ENCODE measurements at regions not wholly inside any gene's neighbourhood (a gene's known extent, or its start where the extent isn't known, plus 50 kb on each side); places are given as distances from the start of the nearest gene placed in this dataset.

DNA sequence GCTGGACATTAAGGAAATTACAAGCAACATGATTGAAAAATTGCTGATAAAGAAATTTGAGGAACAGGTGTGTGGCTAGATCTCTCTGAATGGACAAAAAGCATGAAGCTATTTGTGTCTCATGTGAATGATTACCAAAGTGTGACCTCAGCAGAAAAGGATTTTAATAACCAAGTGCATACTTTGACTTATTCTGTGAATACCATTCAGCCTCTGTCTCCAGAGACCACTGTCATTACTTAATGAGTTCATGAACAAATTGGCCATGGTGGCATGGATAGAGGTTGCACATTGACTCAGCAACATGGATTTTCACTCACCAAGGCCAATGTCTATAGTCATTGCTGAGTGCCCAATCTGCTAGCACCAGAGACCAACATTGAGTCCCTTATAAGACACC lies 874.6 kb upstream of the POT1 start:
- H3K9ac ChIP-seq (ENCODE audit: insufficient read depth, low read length, poor library complexity, severe bottlenecking): no peak overlapping the region
- H2AFZ ChIP-seq (ENCODE audit: insufficient read depth, low read depth, low read length, poor library complexity, severe bottlenecking): no peak overlapping the region
- Mint-ChIP-seq H3K4me3 (no peak overlapping the region), H3K27ac (no peak overlapping the region), H3K9me3 (peaks cover 2 to 11% (median 5%) of the 10 kb centered on the region in 7 donors), H3K36me3 (no peaks in the 10 kb centered on the region), H3K4me1 (no peaks in the 10 kb centered on the region), H3K27me3 (ENCODE audit: low read depth in 3 of 3) (no peaks in the 10 kb centered on the region)
- peaks cover 13 to 25% of the 10 kb centered on the region in 2 donors for H3K9me3 ChIP-seq (replicated peaks in 1 of 2; ENCODE audit: control insufficient read depth in 1 of 2, insufficient read depth in 1 of 2, low read length in 2 of 2)
- no peak overlapping the region for H3K27ac ChIP-seq (ENCODE audit: low read depth in 1 of 2, low read length in 2 of 2)
- H3K4me1 ChIP-seq (ENCODE audit: control insufficient read depth in 1 of 2, insufficient read depth in 2 of 2, low read length in 2 of 2): no peaks in the 10 kb centered on the region
- H3K4me3 ChIP-seq (replicated peaks in 1 of 3; ENCODE audit: low read depth in 2 of 3, low read length in 3 of 3): no peak overlapping the region
- no peaks in the 10 kb centered on the region for H4K20me1 ChIP-seq (ENCODE audit: insufficient read depth, low read length)
- TF ChIP-seq, protein P1, sequence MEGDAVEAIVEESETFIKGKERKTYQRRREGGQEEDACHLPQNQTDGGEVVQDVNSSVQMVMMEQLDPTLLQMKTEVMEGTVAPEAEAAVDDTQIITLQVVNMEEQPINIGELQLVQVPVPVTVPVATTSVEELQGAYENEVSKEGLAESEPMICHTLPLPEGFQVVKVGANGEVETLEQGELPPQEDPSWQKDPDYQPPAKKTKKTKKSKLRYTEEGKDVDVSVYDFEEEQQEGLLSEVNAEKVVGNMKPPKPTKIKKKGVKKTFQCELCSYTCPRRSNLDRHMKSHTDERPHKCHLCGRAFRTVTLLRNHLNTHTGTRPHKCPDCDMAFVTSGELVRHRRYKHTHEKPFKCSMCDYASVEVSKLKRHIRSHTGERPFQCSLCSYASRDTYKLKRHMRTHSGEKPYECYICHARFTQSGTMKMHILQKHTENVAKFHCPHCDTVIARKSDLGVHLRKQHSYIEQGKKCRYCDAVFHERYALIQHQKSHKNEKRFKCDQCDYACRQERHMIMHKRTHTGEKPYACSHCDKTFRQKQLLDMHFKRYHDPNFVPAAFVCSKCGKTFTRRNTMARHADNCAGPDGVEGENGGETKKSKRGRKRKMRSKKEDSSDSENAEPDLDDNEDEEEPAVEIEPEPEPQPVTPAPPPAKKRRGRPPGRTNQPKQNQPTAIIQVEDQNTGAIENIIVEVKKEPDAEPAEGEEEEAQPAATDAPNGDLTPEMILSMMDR (IDR thresholded peaks at IDR 0.05): no peak
- no peak overlapping the region for H3K4me2 ChIP-seq (replicated peaks; ENCODE audit: extremely low read depth, low read length, poor library complexity, severe bottlenecking)
- no peaks in the 10 kb centered on the region for H3K36me3 ChIP-seq (replicated peaks in 1 of 2; ENCODE audit: control insufficient read depth in 1 of 2, insufficient read depth in 2 of 2, low read length in 2 of 2)
- no peaks in the 10 kb centered on the region for H3K79me2 ChIP-seq (ENCODE audit: insufficient read depth, low read length)
- intact Hi-C loops (cut with micrococcal nuclease): no loop called here
- DNase-seq: no peak
- H3K27me3 ChIP-seq (ENCODE audit: control insufficient read depth in 2 of 2, insufficient read depth in 2 of 2, low read length in 2 of 2): no peaks in the 10 kb centered on the region

DNA sequence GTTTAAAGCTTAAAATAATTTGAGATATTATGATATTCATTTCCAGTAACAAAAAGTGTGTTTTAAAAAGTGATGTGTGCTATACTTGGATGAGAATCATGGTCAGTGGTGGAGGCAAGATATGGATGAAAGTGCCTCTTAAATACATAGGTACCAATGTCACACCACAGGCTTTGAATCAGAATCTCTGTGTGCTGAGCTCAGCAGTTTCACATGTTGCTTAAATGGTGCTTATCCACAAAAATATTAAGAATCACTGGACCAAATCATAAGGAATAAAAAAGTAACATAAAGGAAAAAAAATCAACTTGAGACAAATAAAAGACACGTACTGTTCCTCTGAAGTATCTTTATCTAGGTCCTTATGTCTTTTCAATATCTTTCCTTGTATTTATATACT lies 850.5 kb upstream of the POT1 start:
- Histone ChIP-seq H4K20me1 (ENCODE audit: insufficient read depth, low read length) (no peaks in the 10 kb centered on the region), H3K36me3 (replicated peaks in 1 of 2; ENCODE audit: control insufficient read depth in 1 of 2, insufficient read depth in 2 of 2, low read length in 2 of 2) (no peaks in the 10 kb centered on the region), H3K27ac (ENCODE audit: low read depth in 1 of 2, low read length in 2 of 2) (no peak overlapping the region), H3K4me2 (replicated peaks; ENCODE audit: extremely low read depth, low read length, poor library complexity, severe bottlenecking) (no peak overlapping the region), H3K9ac (ENCODE audit: insufficient read depth, low read length, poor library complexity, severe bottlenecking) (no peak overlapping the region), H3K4me1 (ENCODE audit: control insufficient read depth in 1 of 2, insufficient read depth in 2 of 2, low read length in 2 of 2) (no peaks in the 10 kb centered on the region), H3K79me2 (ENCODE audit: insufficient read depth, low read length) (no peaks in the 10 kb centered on the region), H3K9me3 (replicated peaks in 1 of 2; ENCODE audit: control insufficient read depth in 1 of 2, insufficient read depth in 1 of 2, low read length in 2 of 2) (peaks cover 17 to 20% of the 10 kb centered on the region in 2 donors), H2AFZ (ENCODE audit: insufficient read depth, low read depth, low read length, poor library complexity, severe bottlenecking) (no peak overlapping the region), H3K27me3 (ENCODE audit: control insufficient read depth in 2 of 2, insufficient read depth in 2 of 2, low read length in 2 of 2) (no peaks in the 10 kb centered on the region), H3K4me3 (replicated peaks in 1 of 3; ENCODE audit: low read depth in 2 of 3, low read length in 3 of 3) (no peak overlapping the region)
- no peak for DNase-seq
- intact Hi-C loops (cut with micrococcal nuclease): no loop called here
- no CpG with 5 or more reads among the region's 1 CpG for WGBS (ENCODE audit: insufficient coverage)
- Mint-ChIP-seq H3K4me1 (no peaks in the 10 kb centered on the region), H3K27me3 (ENCODE audit: low read depth in 3 of 3) (no peaks in the 10 kb centered on the region), H3K36me3 (no peaks in the 10 kb centered on the region), H3K27ac (no peak overlapping the region), H3K9me3 (peaks cover 0 to 18% (median 4%) of the 10 kb centered on the region in 7 donors), H3K4me3 (no peak overlapping the region)
- TF ChIP-seq, protein P1 (IDR thresholded peaks at IDR 0.05): no peak

All from CD14-positive monocyte (primary cell).